Fibroblast of lung (primary cell): ENCODE measurements at regions not wholly inside any gene's neighbourhood (a gene's known extent, or its start where the extent isn't known, plus 50 kb on each side); places are given as distances from the start of the nearest gene placed in this dataset.

Source experiments
- DNase-seq, 2 donors: peaks; one replicate each; pipeline versions ENCODE4 v3.0.0 to v3.0.0-alpha.2; 2010; ENCODE audit warnings: low read depth in 2 of 2
- H2AFZ ChIP-seq: 2 replicates; pipeline ENCODE4 v1.5.1; 2012; ENCODE audit warnings: low read length, control low read depth, inconsistent platforms
- H3K27ac ChIP-seq: 2 replicates; pipeline ENCODE4 v1.5.1; 2011; ENCODE audit warnings: low read length, control low read depth; ENCODE audit not compliant: insufficient read depth
- H3K27me3 ChIP-seq: 2 replicates; pipeline ENCODE4 v1.5.1; 2011; ENCODE audit warnings: mild to moderate bottlenecking, low read length; ENCODE audit not compliant: control insufficient read depth, insufficient read depth
- H3K36me3 ChIP-seq: 2 replicates; pipeline ENCODE4 v1.5.1; 2011; ENCODE audit warnings: low read length; ENCODE audit not compliant: control insufficient read depth, insufficient read depth
- H3K4me1 ChIP-seq: 2 replicates; pipeline ENCODE4 v1.5.1; 2011; ENCODE audit warnings: low read length; ENCODE audit not compliant: control insufficient read depth, insufficient read depth; ENCODE audit errors: extremely low read depth
- H3K4me2 ChIP-seq: 2 replicates; pipeline ENCODE4 v1.5.1; 2011; ENCODE audit warnings: low read length, control low read depth; ENCODE audit not compliant: insufficient read depth; ENCODE audit errors: extremely low read depth
- H3K4me3 ChIP-seq, 4 experiments: fragments of 200-600 bp in 1 of 4; sonication (generic) in 1 of 4; replicated peaks in 1 of 4; 2 replicates each; pipeline ENCODE4 v1.5.1; 2011 to 2016; ENCODE audit warnings: low read length in 4 of 4, low read depth in 3 of 4, mild to moderate bottlenecking in 3 of 4, control low read depth in 2 of 4, inconsistent platforms in 1 of 4, mixed read lengths in 1 of 4; ENCODE audit not compliant: insufficient read depth in 1 of 4; ENCODE audit errors: control extremely low read depth in 1 of 4
- H3K79me2 ChIP-seq: 2 replicates; pipeline ENCODE4 v1.5.1; 2012; ENCODE audit warnings: mild to moderate bottlenecking, low read length, inconsistent platforms; ENCODE audit not compliant: control insufficient read depth, insufficient read depth
- H3K9ac ChIP-seq: 2 replicates; pipeline ENCODE4 v1.5.1; 2011; ENCODE audit warnings: mild to moderate bottlenecking, low read length, control low read depth; ENCODE audit not compliant: insufficient read depth
- H3K9me3 ChIP-seq: 2 replicates; pipeline ENCODE4 v1.5.1; 2012; ENCODE audit warnings: low read depth, low read length; ENCODE audit not compliant: control insufficient read depth, insufficient read depth
- H4K20me1 ChIP-seq: 2 replicates; pipeline ENCODE4 v1.5.1; 2011; ENCODE audit warnings: low read length; ENCODE audit not compliant: control insufficient read depth, insufficient read depth; ENCODE audit errors: extremely low read depth
- CTCF ChIP-seq, 2 donors: IDR thresholded peaks in 1 of 2; conservative IDR thresholded peaks in 1 of 2; 1 replicate in 1 of 2; 2 replicates in 1 of 2; pipeline ENCODE4 v1.5.1; 2011 to 2012; ENCODE audit warnings: low read length in 2 of 2, control low read depth in 1 of 2, inconsistent platforms in 1 of 2, low read depth in 1 of 2, mild to moderate bottlenecking in 1 of 2
- EZH2 ChIP-seq: IDR thresholded peaks from 2 replicates; pipeline ENCODE4 v1.5.1; 2012; ENCODE audit warnings: low read length, control low read depth, mild to moderate bottlenecking; ENCODE audit errors: missing control alignments

GRCh38 chr9:87786423-87786822 lies 60.5 kb downstream of the CTSL start:
- Histone ChIP-seq H3K4me3 (no peak overlapping the region), H3K9me3 (no peaks in the 10 kb centered on the region)
- DNase-seq, result no peak

GRCh38 chr9:87786876-87787275 lies 61.0 kb downstream of the CTSL start:
- no peak for DNase-seq
- Histone ChIP-seq H3K27ac (no peak overlapping the region), H3K79me2 (no peaks in the 10 kb centered on the region), H3K4me1 (no peaks in the 10 kb centered on the region), H3K36me3 (no peaks in the 10 kb centered on the region), H3K4me3 (no peak overlapping the region), H3K4me2 (no peak overlapping the region), H3K9ac (no peak overlapping the region), H3K27me3 (no peaks in the 10 kb centered on the region), H2AFZ (no peak overlapping the region), H4K20me1 (no peaks in the 10 kb centered on the region), H3K9me3 (no peaks in the 10 kb centered on the region)
- TF ChIP-seq EZH2, result no peak
- no peak for TF ChIP-seq CTCF (conservative IDR thresholded peaks at IDR 0.05 in 1 of 2, IDR thresholded peaks at IDR 0.05 in 1 of 2; ENCODE audit: low read depth in 1 of 2, low read length in 2 of 2)

More at GRCh38 chr9:87786423-87786822, 60.5 kb downstream of the CTSL start:
- no peaks in the 10 kb centered on the region for H4K20me1 ChIP-seq
- no peaks in the 10 kb centered on the region for H3K4me1 ChIP-seq
- no peak overlapping the region for H3K27ac ChIP-seq
- no peaks in the 10 kb centered on the region for H3K27me3 ChIP-seq
- H3K79me2 ChIP-seq, result no peaks in the 10 kb centered on the region
- no peak overlapping the region for H3K4me2 ChIP-seq
- H3K36me3 ChIP-seq, result no peaks in the 10 kb centered on the region
- H2AFZ ChIP-seq, result no peak overlapping the region
- TF ChIP-seq EZH2 (no peak), CTCF (conservative IDR thresholded peaks at IDR 0.05 in 1 of 2, IDR thresholded peaks at IDR 0.05 in 1 of 2; ENCODE audit: low read depth in 1 of 2, low read length in 2 of 2) (no peak)
- no peak overlapping the region for H3K9ac ChIP-seq

GRCh38 chr9:87787735-87788134 lies 61.8 kb downstream of the CTSL start:
- Histone ChIP-seq H3K9ac (no peak overlapping the region), H3K4me1 (no peaks in the 10 kb centered on the region), H4K20me1 (no peaks in the 10 kb centered on the region), H3K27me3 (no peaks in the 10 kb centered on the region), H3K9me3 (no peaks in the 10 kb centered on the region), H3K36me3 (no peaks in the 10 kb centered on the region), H3K4me3 (no peak overlapping the region), H3K4me2 (no peak overlapping the region), H2AFZ (no peak overlapping the region), H3K79me2 (no peaks in the 10 kb centered on the region), H3K27ac (no peak overlapping the region)
- TF ChIP-seq EZH2 (no peak), CTCF (conservative IDR thresholded peaks at IDR 0.05 in 1 of 2, IDR thresholded peaks at IDR 0.05 in 1 of 2; ENCODE audit: low read depth in 1 of 2, low read length in 2 of 2) (no peak)
- DNase-seq, result no peak
